ENCODE measurements at regions not wholly inside any gene's neighbourhood (a gene's known extent, or its start where the extent isn't known, plus 50 kb on each side); places are given as distances from the start of the nearest gene placed in this dataset.

DNA sequence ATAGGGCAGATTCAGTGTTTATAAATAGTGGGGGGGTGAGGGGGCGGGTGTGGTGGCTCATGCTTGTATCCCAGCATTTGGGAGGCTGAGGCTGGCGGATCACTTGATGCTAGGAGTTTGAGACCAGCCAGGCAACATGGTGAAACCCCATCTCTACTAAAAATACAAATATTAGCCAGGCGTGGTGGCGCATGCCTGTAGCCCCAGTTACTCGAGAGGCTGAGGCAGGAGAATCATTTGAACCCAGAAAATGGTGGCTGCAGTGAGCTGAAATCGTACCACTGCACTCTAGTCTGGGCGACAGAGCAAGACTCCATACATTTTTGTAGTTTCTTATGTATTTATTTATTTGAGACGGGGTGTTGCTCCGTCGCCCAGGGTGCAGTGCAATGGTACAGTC is 109.0 kb upstream of the ZNF217 start:
- DNase-seq (ENCODE audit: low spot score), result no peak
- FAIRE-seq, result no peak

DNA sequence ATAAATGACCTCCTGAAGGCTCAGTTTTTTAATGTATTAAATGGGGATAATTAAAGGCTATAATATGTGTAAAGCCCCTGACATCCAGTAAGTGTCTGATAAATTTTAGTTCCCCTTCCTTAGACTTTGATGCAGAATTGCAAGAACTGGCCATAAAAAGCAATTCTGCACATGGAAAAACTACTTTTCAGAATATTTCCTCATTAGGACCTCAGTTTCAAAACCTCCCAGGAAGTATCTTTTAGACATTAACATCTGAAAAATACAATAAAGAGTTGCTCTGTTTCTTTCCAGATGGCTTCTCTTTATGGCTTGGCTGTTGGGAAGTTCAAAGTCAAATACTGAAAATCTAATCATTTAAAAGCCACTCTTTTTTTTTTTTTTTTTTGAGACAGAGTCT is 106.3 kb upstream of the ZNF217 start:
- DNase-seq (ENCODE audit: low spot score) (no peak), FAIRE-seq (no peak)

- FAIRE-seq, result no peak
- no peak for DNase-seq (ENCODE audit: low spot score)
Measured at GRCh38 chr20:53699085-53699674, 105.5 kb upstream of the ZNF217 start.

GRCh38 chr20:53698371-53698978 is 104.8 kb upstream of the ZNF217 start:
- no peak for DNase-seq (ENCODE audit: low spot score)
- no peak for FAIRE-seq

- no peak for FAIRE-seq
- no peak for DNase-seq (ENCODE audit: low spot score)
Measured at GRCh38 chr20:53695797-53696527, 102.3 kb upstream of the ZNF217 start.

- DNase-seq (ENCODE audit: low spot score) (no peak), FAIRE-seq (no peak)
Measured at GRCh38 chr20:53693262-53693871, 99.7 kb upstream of the ZNF217 start.

DNA sequence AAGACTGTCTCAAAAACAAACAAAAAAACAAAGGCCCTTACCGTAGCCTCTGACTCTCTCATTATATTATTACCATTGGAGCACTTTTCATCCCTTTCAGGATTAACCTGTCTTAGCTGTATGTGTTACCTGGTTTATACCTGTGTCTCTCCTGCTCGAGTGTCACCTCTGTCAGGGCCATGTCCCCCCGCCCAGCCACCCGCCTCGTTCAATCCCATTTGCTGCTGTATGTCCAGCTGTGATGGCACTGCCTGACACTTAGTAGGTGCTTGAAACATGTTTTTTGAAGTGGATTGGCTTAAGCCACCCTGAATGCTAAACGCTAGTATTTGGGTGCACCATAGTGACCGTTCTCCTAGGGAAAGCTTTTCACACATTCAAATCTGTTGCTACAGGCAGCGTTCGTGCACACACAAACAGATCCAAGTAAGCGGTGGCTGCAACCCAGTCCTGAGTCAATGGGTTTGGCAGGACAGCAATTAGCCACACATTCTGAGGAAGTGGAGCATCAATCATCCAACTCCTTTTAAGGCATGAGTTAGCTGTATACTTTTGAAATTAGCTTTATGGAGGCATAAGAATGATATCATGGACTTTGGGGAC is 98.9 kb upstream of the ZNF217 start:
- DNase-seq (ENCODE audit: low spot score), result no peak
- FAIRE-seq, result no peak

DNA sequence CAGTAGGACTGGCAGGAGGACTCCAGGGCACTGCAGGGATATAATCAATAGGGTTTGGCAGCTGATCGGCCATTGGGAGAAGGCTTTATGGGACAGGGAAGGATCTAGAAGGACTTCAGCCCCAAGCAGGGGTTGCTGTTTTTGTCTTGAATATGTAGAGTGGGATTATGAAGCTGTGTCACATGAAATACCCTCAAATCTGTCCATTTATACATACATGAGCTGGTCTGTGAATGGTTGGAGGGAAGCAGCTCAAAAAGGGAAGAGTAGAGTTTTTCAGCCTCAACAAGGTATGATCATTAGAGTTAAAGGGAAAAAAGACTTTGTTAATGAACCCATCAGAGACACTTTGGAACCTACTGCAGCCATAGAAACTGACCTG is 98.2 kb upstream of the ZNF217 start:
- DNase-seq (ENCODE audit: low spot score) (no peak), FAIRE-seq (no peak)

- no peak for DNase-seq (ENCODE audit: low spot score)
- no peak for FAIRE-seq
Measured at GRCh38 chr20:53691060-53691810, 97.6 kb upstream of the ZNF217 start.

- no peak for FAIRE-seq
- no peak for DNase-seq (ENCODE audit: low spot score)
Measured at GRCh38 chr20:53688085-53688484, 94.4 kb upstream of the ZNF217 start.

GRCh38 chr20:53685070-53685595 is 91.5 kb upstream of the ZNF217 start:
- no peak for DNase-seq (ENCODE audit: low spot score)
- FAIRE-seq, result no peak

- FAIRE-seq, result no peak
- no peak for DNase-seq (ENCODE audit: low spot score)
Measured at GRCh38 chr20:53683506-53683905, 89.9 kb upstream of the ZNF217 start.

DNA sequence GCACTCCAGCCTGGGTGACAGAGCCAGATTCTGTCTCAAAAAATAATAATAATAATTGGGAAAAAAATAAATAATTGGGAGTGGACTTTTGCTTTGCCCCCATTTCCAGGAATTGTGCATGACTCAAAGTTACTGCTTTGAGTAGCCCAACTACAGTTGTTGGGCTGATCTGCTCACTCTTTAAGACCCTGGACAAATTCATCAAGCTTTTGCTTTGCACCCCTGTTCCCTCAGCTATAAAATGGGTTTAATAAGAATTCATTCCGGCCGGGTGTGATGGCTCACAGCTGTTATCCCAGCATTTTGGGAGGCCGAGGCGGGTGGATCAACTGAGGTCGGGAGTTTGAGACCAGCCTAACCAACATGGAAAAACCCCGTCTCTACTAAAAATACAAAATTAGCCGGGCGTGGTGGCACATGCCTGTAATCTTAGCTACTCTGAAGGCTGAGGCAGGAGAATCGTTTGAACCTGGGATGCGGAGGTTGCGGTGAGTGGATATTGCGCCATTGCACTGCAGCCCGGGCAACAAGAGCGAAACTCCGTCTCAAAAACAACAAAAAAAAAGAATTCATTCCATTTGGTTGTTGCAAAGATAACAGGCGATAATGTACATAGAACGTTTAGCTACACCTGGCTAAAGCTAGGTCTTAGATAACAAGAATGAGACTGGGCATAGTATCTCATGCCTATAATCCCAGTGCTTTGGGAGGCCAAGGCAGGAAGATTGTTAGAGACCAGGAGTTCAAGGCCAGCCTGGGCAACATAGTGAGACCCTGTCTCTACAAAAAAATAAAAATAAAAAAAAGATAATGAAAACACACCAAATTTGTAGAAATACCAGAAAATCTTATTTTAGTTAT is 87.9 kb upstream of the ZNF217 start:
- DNase-seq (ENCODE audit: low spot score) (no peak), FAIRE-seq (no peak)

DNA sequence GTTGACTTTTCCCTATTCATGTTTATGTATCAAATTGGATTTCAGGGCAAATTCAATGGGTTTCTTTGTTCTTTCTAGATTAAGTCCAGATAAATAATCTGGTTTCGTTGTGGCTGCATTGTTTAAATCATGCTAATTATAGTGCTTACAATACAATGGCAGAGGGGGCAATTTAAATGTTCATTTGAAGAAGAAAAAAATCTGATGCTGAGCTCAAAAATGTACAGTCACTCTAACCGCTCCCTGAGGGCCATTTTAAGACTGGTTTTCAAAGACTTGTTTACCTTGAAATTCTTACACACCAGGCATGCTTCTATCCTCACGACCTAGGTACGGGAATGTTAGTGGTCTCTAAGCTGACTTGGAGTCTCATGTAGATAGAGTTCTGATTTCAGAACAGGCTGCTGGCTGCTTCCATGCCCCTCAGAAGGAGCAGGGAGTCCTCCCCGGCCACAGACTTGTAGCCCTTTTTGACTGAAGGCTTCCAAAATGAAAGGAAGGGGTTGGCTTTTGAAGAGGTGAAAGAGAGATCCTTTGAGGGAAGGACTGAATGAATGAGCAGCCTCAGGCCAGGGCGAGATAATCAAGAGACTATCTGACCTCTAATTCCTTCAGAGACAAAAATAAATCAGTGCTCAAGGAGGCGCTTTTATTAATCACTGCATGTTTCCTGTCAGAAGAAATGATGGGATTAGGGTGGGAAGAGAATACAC is 86.1 kb upstream of the ZNF217 start:
- FAIRE-seq (no peak), DNase-seq (ENCODE audit: low spot score) (no peak)

GRCh38 chr20:53678990-53679596 is 85.5 kb upstream of the ZNF217 start:
- DNase-seq (ENCODE audit: low spot score) (no peak), FAIRE-seq (no peak)

- no peak for DNase-seq (ENCODE audit: low spot score)
- FAIRE-seq, result no peak
Measured at GRCh38 chr20:53678315-53678989, 84.8 kb upstream of the ZNF217 start.

GRCh38 chr20:53677447-53678314 is 84.0 kb upstream of the ZNF217 start:
- FAIRE-seq (no peak), DNase-seq (ENCODE audit: low spot score) (no peak)

GRCh38 chr20:53676987-53677386 is 83.3 kb upstream of the ZNF217 start:
- FAIRE-seq (no peak), DNase-seq (ENCODE audit: low spot score) (no peak)

Measured in urothelium cell line (cell line).